GM19328 (cell line): ENCODE measurements at regions not wholly inside any gene's neighbourhood (a gene's known extent, or its start where the extent isn't known, plus 50 kb on each side); places are given as distances from the start of the nearest gene placed in this dataset.

Source experiments
- ATAC-seq: cut with Tn5 transposase; IDR thresholded peaks from one replicate; pipeline ENCODE4 v1.9.1; 2021; ENCODE audit warnings: mild to moderate bottlenecking, moderate library complexity; ENCODE audit not compliant: unreplicated experiment

DNA sequence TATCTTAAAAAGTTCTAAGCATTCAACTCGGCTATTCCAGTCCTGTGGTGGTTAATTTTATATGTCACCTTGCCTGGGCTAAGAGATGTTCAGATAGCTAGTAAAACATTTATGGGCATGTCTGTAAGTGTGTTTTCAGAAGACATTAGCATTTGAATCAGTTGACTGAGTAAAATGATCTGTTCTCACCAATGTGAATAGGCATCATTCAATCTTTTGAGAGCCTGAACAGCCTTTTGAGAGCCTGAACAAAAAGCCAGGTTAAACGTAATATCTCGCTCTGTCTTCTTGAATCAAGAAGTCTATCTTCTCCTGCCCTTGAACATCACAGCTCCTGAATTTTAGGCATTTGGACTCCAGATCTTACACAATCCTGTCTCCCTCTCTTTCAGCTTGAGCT, 1266.1 kb downstream of the LRFN5 start:
- no peak for ATAC-seq

GRCh38 chr14:42869681-42870080, 1263.0 kb downstream of the LRFN5 start:
- ATAC-seq = no peak

DNA sequence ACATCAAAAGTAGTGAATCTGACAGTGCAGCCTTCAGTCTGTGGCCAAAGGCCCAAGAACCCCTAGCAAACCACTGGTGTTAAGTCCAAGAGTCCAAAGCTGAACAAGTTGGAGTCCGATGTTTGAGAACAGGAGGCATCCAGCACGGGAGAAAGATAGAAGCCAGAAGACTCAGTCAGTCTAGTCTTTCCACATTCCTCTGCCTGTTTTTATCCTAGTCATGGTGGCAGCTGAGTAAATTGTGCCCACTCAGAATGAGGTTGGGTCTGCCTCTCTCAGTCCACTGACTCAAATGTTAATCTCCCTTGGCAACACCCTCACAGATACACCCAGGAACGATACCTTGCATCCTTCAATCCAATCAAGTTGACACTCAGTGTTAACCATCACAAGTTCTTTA, 1255.4 kb downstream of the LRFN5 start:
- no peak for ATAC-seq

- no peak for ATAC-seq
Measured at GRCh38 chr14:42860371-42860770, 1253.7 kb downstream of the LRFN5 start.

DNA sequence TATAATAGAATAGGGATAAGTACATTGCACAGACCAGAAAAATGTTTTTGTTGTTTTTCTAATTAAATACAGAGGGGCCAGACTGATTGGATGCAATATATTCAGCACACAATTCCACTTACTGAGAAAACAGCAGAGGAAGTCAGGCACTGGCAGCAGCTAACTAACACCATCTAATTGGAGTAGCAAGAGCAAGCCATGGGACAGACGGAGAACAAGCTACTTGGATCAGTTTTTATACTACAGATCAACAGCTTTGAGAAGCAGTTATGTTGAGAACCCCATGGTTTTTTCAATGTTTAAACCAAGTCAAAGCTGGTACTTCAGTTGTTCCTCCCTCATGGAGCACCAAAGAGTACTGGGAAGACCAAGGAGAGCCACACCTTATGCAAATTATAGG, 1249.4 kb downstream of the LRFN5 start:
- ATAC-seq = no peak

GRCh38 chr14:42855085-42855484, 1248.4 kb downstream of the LRFN5 start:
- no peak for ATAC-seq

DNA sequence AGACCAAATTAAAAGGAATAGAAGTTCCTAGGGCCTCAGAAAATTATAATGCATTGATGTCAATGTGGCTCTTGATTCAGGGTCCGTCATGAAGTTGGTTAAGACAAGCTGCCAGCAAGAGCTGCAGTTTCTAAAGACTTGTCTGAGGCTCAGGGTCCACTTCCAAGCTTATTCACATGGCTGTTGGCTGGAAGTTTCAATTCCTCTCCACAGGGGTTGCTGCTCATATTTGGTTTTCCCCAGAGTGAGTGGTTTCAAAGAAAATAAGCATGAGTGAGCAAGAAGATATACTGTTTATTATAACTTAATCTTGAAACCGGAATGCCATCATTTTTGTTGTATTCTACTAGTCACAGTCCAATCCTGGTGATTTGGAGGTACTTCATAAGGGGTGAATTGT, 1247.4 kb downstream of the LRFN5 start:
- ATAC-seq = no peak

DNA sequence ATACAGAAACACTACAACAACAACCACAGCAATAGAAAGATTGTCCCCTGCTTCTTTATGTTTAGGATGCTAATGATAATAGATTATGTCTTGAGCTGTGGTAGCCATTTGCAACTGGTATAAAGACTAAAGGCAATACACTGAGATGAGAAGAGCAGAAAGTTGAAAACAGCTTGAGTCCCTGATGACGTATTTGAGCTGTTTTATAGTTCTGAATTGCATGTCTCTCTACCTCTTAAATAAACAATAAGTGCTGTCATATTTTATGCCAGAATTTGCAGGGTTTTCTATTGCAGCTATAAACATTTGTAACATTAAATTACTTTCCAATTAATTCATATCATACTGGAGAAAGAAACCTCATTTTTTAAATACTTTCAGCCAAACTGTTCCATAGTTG, 1242.0 kb downstream of the LRFN5 start:
- ATAC-seq = no peak

DNA sequence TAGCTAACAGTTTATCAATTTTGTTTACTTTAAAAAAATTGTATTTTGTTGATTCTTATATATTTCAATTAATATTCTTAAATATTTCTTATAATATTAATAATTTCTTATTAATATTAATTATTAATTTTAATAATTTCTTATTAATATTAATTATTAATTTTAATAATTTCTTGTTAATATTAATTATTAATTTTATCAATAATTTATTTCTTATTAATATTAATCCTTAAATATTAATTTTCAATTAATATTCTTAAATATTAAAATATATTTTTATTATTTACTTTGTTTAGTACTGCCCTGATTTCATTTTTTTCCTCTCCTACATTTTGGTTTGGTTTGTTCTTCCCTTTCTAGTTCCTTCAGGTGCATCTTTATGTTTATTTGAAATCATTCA, 1208.1 kb downstream of the LRFN5 start:
- no peak for ATAC-seq

DNA sequence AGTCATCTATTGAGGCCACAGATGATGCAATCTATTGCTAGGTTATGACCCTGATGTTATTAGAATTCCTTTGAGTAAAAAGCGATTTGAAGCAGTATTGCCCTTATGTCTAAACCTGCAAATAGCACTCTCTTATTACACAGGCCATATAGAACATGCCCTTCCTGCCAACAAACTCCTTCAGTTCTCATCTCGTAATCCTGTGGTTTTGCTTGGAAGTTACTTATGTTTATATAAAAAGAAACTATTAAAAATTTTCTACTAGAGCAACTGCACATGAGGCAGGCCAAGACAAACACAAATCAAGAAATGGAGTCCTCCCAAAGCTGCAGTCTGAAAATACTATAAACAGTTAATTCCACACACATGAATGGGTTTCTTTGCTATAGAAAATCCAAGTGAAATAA, 1200.2 kb downstream of the LRFN5 start:
- no peak for ATAC-seq

- ATAC-seq = no peak
Measured at GRCh38 chr14:42804141-42804540, 1197.5 kb downstream of the LRFN5 start.

DNA sequence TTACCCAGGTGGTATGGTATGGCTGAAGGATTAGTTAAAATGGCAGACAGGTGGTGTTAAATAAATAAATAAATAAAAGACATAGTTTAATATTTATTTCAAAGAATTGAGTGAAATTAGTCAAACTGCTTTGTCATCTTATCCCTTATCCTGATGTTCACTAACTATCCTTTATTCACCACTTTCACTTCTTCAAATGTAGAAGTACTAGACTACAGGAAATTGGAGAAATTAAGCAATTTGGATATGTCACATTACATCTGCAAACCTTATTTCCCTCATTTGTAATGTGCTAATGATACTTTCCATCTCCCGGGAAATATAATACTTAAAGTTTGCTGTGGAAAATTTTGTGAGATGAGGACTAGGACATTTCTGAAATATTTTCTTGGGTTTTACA, 1195.7 kb downstream of the LRFN5 start:
- ATAC-seq = no peak

DNA sequence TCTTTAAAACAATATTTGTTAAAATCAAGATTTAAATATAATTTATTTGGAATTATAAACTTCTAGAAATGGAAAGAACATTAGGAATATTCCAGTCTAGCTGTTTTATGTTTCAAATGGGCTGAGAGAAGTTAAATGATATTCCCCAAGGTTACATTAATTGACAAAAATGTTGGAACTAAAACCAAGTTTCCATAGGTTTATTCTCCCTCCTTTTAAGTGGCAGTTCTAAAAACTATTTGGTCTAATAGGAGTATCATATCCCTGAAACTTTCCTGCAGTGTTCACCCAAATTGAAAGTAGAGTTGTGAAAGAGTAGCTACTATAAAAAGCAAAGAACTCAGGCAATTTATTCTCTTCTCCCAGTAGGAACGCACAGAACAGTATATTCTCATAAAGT, 1185.5 kb downstream of the LRFN5 start:
- ATAC-seq = no peak

DNA sequence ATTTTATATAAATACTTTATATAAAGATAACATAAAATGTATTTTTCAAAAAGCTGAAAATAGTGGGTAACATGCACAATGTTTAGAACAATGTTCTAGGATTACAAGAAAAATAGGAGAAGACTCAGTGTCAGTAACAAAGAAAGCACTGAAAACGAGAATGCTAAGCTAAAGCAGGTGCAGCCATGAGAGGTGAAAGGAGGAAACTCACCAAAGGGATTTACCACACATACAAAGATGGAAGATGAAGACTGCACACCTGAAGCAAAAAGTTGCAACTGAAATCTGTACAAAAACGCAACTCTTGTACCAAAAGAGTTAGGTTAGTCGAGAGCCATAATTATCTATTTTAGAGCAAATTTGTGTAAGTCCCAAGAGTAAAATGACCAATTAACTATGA, 1176.1 kb downstream of the LRFN5 start:
- no peak for ATAC-seq

GRCh38 chr14:42778984-42779383, 1172.3 kb downstream of the LRFN5 start:
- ATAC-seq = no peak

- no peak for ATAC-seq
Measured at GRCh38 chr14:42750771-42751170, 1144.1 kb downstream of the LRFN5 start.

DNA sequence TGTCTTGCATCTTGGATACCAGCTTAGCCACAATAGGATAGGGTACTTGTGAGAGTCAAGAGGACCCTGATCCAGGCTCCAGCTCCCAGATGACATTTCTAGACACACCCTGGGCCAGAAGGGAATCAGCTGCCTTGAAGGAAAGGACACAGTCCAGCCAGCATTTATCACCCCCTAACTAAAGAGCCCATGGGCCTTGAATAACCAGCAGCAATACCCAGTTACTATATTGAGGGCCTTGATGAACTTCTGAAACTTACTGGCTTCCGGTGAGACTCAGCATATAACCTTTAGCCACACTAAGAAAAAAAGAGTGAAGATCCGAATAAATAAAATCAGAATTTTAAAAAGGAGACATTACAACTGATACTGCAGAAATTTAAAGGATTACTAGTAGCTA, 1135.4 kb downstream of the LRFN5 start:
- ATAC-seq = no peak

- ATAC-seq = no peak
Measured at GRCh38 chr14:42736408-42736807, 1129.7 kb downstream of the LRFN5 start.

DNA sequence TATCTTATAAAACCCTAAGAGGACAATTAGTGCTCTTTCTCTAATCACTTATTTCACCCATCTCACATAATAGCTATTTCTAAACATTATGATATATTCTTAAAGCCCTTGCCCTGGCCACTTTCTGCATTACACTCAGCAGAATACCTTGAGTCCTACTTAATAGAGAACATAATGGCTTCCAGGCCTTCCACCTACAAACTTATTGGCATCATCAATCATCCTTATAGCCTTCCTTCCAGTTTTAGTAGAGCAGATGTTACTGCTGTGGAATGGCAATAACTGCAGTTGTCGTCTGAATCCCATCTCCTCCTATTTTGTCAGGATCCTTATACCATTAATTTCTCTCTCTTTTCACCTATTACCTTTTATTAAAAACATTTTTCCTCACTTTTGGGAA, 1127.4 kb downstream of the LRFN5 start:
- ATAC-seq = no peak

GRCh38 chr14:42732005-42732404, 1125.3 kb downstream of the LRFN5 start:
- no peak for ATAC-seq

DNA sequence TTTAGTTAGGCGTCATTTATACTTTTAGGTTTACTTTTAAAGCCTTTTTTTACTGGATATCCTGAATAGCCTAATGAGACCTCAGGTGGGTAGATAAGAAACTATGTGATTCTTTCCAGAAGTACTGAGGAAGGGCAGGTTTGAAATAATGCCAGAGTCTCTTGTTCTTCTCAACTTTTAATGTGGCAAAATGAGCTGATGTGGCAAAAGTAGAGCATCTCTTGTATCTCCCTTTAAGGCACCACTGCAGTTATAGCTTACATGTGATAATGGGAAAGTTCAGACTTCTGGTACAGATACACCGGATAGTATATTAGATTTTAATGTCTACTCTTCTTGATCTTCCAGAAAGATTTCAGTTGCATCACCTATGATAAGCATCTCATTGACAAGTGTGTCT, 1124.8 kb downstream of the LRFN5 start:
- no peak for ATAC-seq

GRCh38 chr14:42729681-42730080, 1123.0 kb downstream of the LRFN5 start:
- ATAC-seq = no peak

- ATAC-seq = no peak
Measured at GRCh38 chr14:42719391-42719790, 1112.7 kb downstream of the LRFN5 start.

GRCh38 chr14:42715316-42715715, 1108.6 kb downstream of the LRFN5 start:
- ATAC-seq = no peak
